ENCODE measurements at regions not wholly inside any gene's neighbourhood (a gene's known extent, or its start where the extent isn't known, plus 50 kb on each side); places are given as distances from the start of the nearest gene placed in this dataset.
A peak's percentile ranks its signal among the peaks of the same experiment; 100 is the strongest.

- Mint-ChIP-seq H3K27me3 (ENCODE audit: insufficient read depth, low read depth, poor library complexity) (no peaks in the 10 kb centered on the region), H3K27ac (no peak overlapping the region), H3K4me3 (no peak overlapping the region), H3K36me3 (ENCODE audit: low read depth) (no peaks in the 10 kb centered on the region), H3K9me3 (no peaks in the 10 kb centered on the region), H3K4me1 (no peaks in the 10 kb centered on the region)
- no peak for TF ChIP-seq JUNB (IDR thresholded peaks at IDR 0.05; ENCODE audit: unreplicated experiment)
- Histone ChIP-seq H3K27ac (ENCODE audit: low read depth) (no peak overlapping the region), H3K27me3 (ENCODE audit: insufficient read depth) (no peaks in the 10 kb centered on the region), H3K36me3 (ENCODE audit: insufficient read depth) (no peaks in the 10 kb centered on the region), H3F3A (replicated peaks; ENCODE audit: low read depth) (no peaks in the 10 kb centered on the region), H3K4me1 (ENCODE audit: insufficient read depth) (no peaks in the 10 kb centered on the region), H2AFZ (no peak overlapping the region), H4K20me1 (replicated peaks; ENCODE audit: insufficient read depth) (no peaks in the 10 kb centered on the region), H3K4me3 (no peak overlapping the region), H3K4me2 (no peak overlapping the region), H3K9me2 (ENCODE audit: insufficient read depth) (no peaks in the 10 kb centered on the region), H3K79me2 (replicated peaks; ENCODE audit: insufficient read depth) (no peaks in the 10 kb centered on the region)
- DNase-seq (ENCODE audit: low spot score) (no peak), ATAC-seq (no peak)
Observed at GRCh38 chr13:100755891-100756290, 81.3 kb upstream of the TMTC4 start.

GRCh38 chr13:100754459-100754858 is 79.9 kb upstream of the TMTC4 start:
- no peaks in the 10 kb centered on the region for H3K4me1 Mint-ChIP-seq
- H3K4me3 Mint-ChIP-seq = no peak overlapping the region

More at GRCh38 chr13:100754459-100754858, 79.9 kb upstream of the TMTC4 start:
- no peaks in the 10 kb centered on the region for H3K9me3 Mint-ChIP-seq
- Histone ChIP-seq H3K9me2 (ENCODE audit: insufficient read depth) (no peaks in the 10 kb centered on the region), H3K4me1 (ENCODE audit: insufficient read depth) (no peaks in the 10 kb centered on the region), H3K4me3 (no peak overlapping the region), H3K4me2 (no peak overlapping the region), H3K27ac (ENCODE audit: low read depth) (no peak overlapping the region), H3F3A (replicated peaks; ENCODE audit: low read depth) (no peaks in the 10 kb centered on the region), H3K27me3 (ENCODE audit: insufficient read depth) (no peaks in the 10 kb centered on the region), H2AFZ (peak overlapping the region; percentile 76; the same call in 1 of the 2 replicates), H4K20me1 (replicated peaks; ENCODE audit: insufficient read depth) (no peaks in the 10 kb centered on the region), H3K36me3 (ENCODE audit: insufficient read depth) (no peaks in the 10 kb centered on the region), H3K79me2 (replicated peaks; ENCODE audit: insufficient read depth) (no peaks in the 10 kb centered on the region)
- peaks cover 2% of the 10 kb centered on the region for H3K27me3 Mint-ChIP-seq (ENCODE audit: insufficient read depth, low read depth, poor library complexity)
- no peaks in the 10 kb centered on the region for H3K36me3 Mint-ChIP-seq (ENCODE audit: low read depth)
- DNase-seq (ENCODE audit: low spot score) (no peak), ATAC-seq (no peak)
- H3K27ac Mint-ChIP-seq = no peak overlapping the region
- no peak for TF ChIP-seq EZH2 (IDR thresholded peaks at IDR 0.05; ENCODE audit: low read depth, unreplicated experiment)
- TF ChIP-seq ETS1 (IDR thresholded peaks at IDR 0.05) = no peak
- TF ChIP-seq STAT1 (IDR thresholded peaks at IDR 0.05; ENCODE audit: unreplicated experiment) = no peak
- TF ChIP-seq REST (IDR thresholded peaks at IDR 0.05; ENCODE audit: unreplicated experiment) = no peak
- no peak for TF ChIP-seq NANOG (IDR thresholded peaks at IDR 0.05; ENCODE audit: borderline replicate concordance)
- TF ChIP-seq POLR2AphosphoS5 (IDR thresholded peaks at IDR 0.05; ENCODE audit: low read depth) = no peak
- TF ChIP-seq ZNF331 (CRISPR knock-in tag; IDR thresholded peaks at IDR 0.05; ENCODE audit: low read depth) = no peak
- TF ChIP-seq CREB1 (CRISPR knock-in tag; IDR thresholded peaks at IDR 0.05; ENCODE audit: low read depth) = no peak
- no peak for TF ChIP-seq EZH2phosphoT487 (IDR thresholded peaks at IDR 0.05; ENCODE audit: unreplicated experiment)
- TF ChIP-seq ZNF114 (CRISPR knock-in tag; IDR thresholded peaks at IDR 0.05) = no peak
- TF ChIP-seq CTCF (conservative IDR thresholded peaks at IDR 0.05; ENCODE audit: low read depth in 2 of 2) = no peak
- TF ChIP-seq JUNB (IDR thresholded peaks at IDR 0.05; ENCODE audit: unreplicated experiment) = no peak

All from GM23338 (cell line).